K562 (cell line): ENCODE measurements at regions not wholly inside any gene's neighbourhood (a gene's known extent, or its start where the extent isn't known, plus 50 kb on each side); places are given as distances from the start of the nearest gene placed in this dataset.

ENCODE experiments used
- CTCF ChIP-seq, 3 experiments: IDR thresholded peaks in 2 of 3; conservative IDR thresholded peaks in 1 of 3; 2 replicates each; pipeline ENCODE4 v1.5.1; 2011 to 2012; ENCODE audit warnings: low read length in 3 of 3, mild to moderate bottlenecking in 3 of 3, control low read depth in 2 of 3, improper control_type of control experiment in 1 of 3, inconsistent platforms in 1 of 3, low read depth in 1 of 3, mixed read lengths in 1 of 3, moderate library complexity in 1 of 3; ENCODE audit not compliant: insufficient read depth in 2 of 3
- ELF4 ChIP-seq: fragments of 450-650 bp; formaldehyde crosslinking; IDR thresholded peaks from 2 replicates; pipeline ENCODE4 v1.4.0; 2022; ENCODE audit warnings: missing genetic modification characterization
- KAT7 ChIP-seq: sonication (generic); formaldehyde crosslinking; IDR thresholded peaks from 2 replicates; pipeline ENCODE4 v1.8.0; 2022; ENCODE audit warnings: missing genetic modification reagents, mild to moderate bottlenecking, borderline replicate concordance
- MYC ChIP-seq, 2 experiments: fragments of 250-450 bp in 1 of 2; sonication (Bioruptor Pico) in 1 of 2; IDR thresholded peaks; 2 replicates each; pipeline versions ENCODE4 v1.5.1 to v1.6.1; 2012 to 2021; ENCODE audit warnings: low read depth in 2 of 2, borderline replicate concordance in 1 of 2, improper control_type of control experiment in 1 of 2, low read length in 1 of 2, mild to moderate bottlenecking in 1 of 2, moderate library complexity in 1 of 2
- MYNN ChIP-seq, 2 experiments: sonication (generic); formaldehyde crosslinking in 1 of 2; IDR thresholded peaks; 2 replicates each; pipeline versions ENCODE4 v1.5.0 to v1.6.1; 2016 to 2020; ENCODE audit warnings: antibody characterized with exemption in 1 of 2, missing genetic modification reagents in 1 of 2
- NFATC3 ChIP-seq: fragments of 450-650 bp; IDR thresholded peaks from 2 replicates; pipeline ENCODE4 v1.6.1; 2017; ENCODE audit warnings: mild to moderate bottlenecking
- NR2C2 ChIP-seq, 2 experiments: fragments of 200-800 bp in 1 of 2; sonication (Bioruptor generic) in 1 of 2; sonication (generic) in 1 of 2; formaldehyde crosslinking in 1 of 2; IDR thresholded peaks; 2 replicates each; pipeline versions ENCODE4 v1.6.1 to v1.8.0; 2016 to 2022; ENCODE audit warnings: mild to moderate bottlenecking in 1 of 2, missing compliant biosample characterization in 1 of 2, missing genetic modification characterization in 1 of 2, missing genetic modification reagents in 1 of 2
- PBX2 ChIP-seq, 2 experiments: IDR thresholded peaks in 1 of 2; conservative IDR thresholded peaks in 1 of 2; 2 replicates each; pipeline ENCODE4 v1.6.1; 2016; ENCODE audit warnings: low read depth in 2 of 2, mild to moderate bottlenecking in 1 of 2, missing compliant biosample characterization in 1 of 2, missing genetic modification characterization in 1 of 2, moderate library complexity in 1 of 2
- POLR2A ChIP-seq: fragments of 450-650 bp; conservative IDR thresholded peaks from 2 replicates; pipeline ENCODE4 v1.6.1; 2016
- RAD21 ChIP-seq, 2 experiments: fragments of 250-450 bp in 1 of 2; fragments of 450-650 bp in 1 of 2; sonication (Bioruptor Pico) in 1 of 2; formaldehyde crosslinking in 1 of 2; IDR thresholded peaks in 1 of 2; conservative IDR thresholded peaks in 1 of 2; 2 replicates each; pipeline versions ENCODE4 v1.4.0 to v1.8.0; 2020 to 2022; ENCODE audit warnings: mild to moderate bottlenecking in 2 of 2, moderate library complexity in 1 of 2
- ZNF354B ChIP-seq: fragments of 250-450 bp; sonication (Bioruptor Pico); IDR thresholded peaks from 2 replicates; pipeline ENCODE4 v1.4.0; 2020
- ZSCAN29 ChIP-seq: fragments of 450-650 bp; IDR thresholded peaks from 2 replicates; pipeline ENCODE4 v1.6.1; 2017

- TF ChIP-seq POLR2A (no peak), ELF4 (CRISPR knock-in tag) (no peak), NR2C2 (CRISPR knock-in tag; IDR thresholded peaks at IDR 0.05) (no peak), NR2C2 (tag; IDR thresholded peaks at IDR 0.05) (no peak), CTCF (IDR thresholded peaks at IDR 0.05 in 2 of 3, conservative IDR thresholded peaks at IDR 0.05 in 1 of 3; ENCODE audit: insufficient read depth in 2 of 3, low read depth in 1 of 3, low read length in 3 of 3) (no peak), MYNN (IDR thresholded peaks at IDR 0.05) (no peak), MYNN (CRISPR knock-in tag; IDR thresholded peaks at IDR 0.05) (no peak), KAT7 (CRISPR knock-in tag) (no peak), NFATC3 (no peak), PBX2 (CRISPR knock-in tag; IDR thresholded peaks at IDR 0.05; ENCODE audit: low read depth) (no peak), PBX2 (tag; conservative IDR thresholded peaks at IDR 0.05; ENCODE audit: low read depth) (no peak), MYC (IDR thresholded peaks at IDR 0.05; ENCODE audit: low read depth, low read length) (no peak), MYC (CRISPR knock-in tag; IDR thresholded peaks at IDR 0.05; ENCODE audit: borderline replicate concordance, low read depth) (no peak), ZSCAN29 (no peak), RAD21 (CRISPR knock-in tag; conservative IDR thresholded peaks at IDR 0.05 in 1 of 2, IDR thresholded peaks at IDR 0.05 in 1 of 2) (no peak), ZNF354B (no peak)
These were observed 129.2 kb upstream of the CADPS start for GRCh38 chr3:63004448-63004847.
